GM12878 (cell line): ENCODE measurements at regions not wholly inside any gene's neighbourhood (a gene's known extent, or its start where the extent isn't known, plus 50 kb on each side); places are given as distances from the start of the nearest gene placed in this dataset.

Experiments
- ATAC-seq: fragments of 200-7000 bp; cut with Tn5 transposase; 3 replicates; pipeline ENCODE4 v1.9.1; 2020; ENCODE audit warnings: mild to moderate bottlenecking, moderate library complexity
- BruUV-seq: library from RNA; stranded (reverse); fragments of 400-500 nt; replicated peaks from 2 replicates; lab custom pipeline; 2021; lab: Mats Ljungman, UMichigan
- CTCF ChIA-PET: fragments of 300-600 bp; sonication (Branson Sonifier 250); formaldehyde crosslinking; extraction: SDS; loops from one replicate; lab custom pipeline; 2021; ENCODE audit warnings: inconsistent platforms; lab: Yijun Ruan, JAX
- POLR2A ChIA-PET: fragments of 350-600 bp; formaldehyde crosslinking; extraction: SDS; loops from one replicate; lab custom pipeline; 2021; ENCODE audit warnings: inconsistent platforms; lab: Charles Lee
- RAD21 ChIA-PET: fragments of 300-600 bp; sonication (Branson Sonifier 250); formaldehyde crosslinking; loops from one replicate; lab custom pipeline; 2023; ENCODE audit warnings: antibody characterized with exemption; ENCODE audit not compliant: unreplicated experiment; lab: Charles Lee
- SMC1A ChIA-PET: fragments of 300-600 bp; sonication (Branson Sonifier 250); formaldehyde crosslinking; loops from one replicate; lab custom pipeline; 2023; ENCODE audit not compliant: unreplicated experiment, uncharacterized antibody; lab: Charles Lee
- DNase-seq: peaks from one replicate; pipeline ENCODE4 v3.0.0-alpha.2; 2011; ENCODE audit warnings: low read depth, low spot score
- FAIRE-seq: peaks from 3 replicates; lab custom pipeline; 2011; peaks lifted over from hg19 to GRCh38; lab: Jason Lieb, UNC
- H2AFZ ChIP-seq: 2 replicates; pipeline ENCODE4 v1.6.0; 2011; ENCODE audit warnings: low read depth, low read length, control low read depth; ENCODE audit not compliant: control insufficient read depth
- H3K27ac ChIP-seq: 2 replicates; pipeline ENCODE4 v1.5.1; 2011; ENCODE audit warnings: control low read depth; ENCODE audit not compliant: control insufficient read depth, insufficient read depth
- H3K27me3 ChIP-seq, 2 experiments: replicated peaks in 1 of 2; 2 replicates each; pipeline versions ENCODE4 v1.6.0 to v1.6.1; 2011; ENCODE audit warnings: low read length in 1 of 2; ENCODE audit not compliant: control insufficient read depth in 2 of 2, insufficient read depth in 2 of 2
- H3K36me3 ChIP-seq, 2 experiments: 2 replicates each; pipeline ENCODE4 v1.5.1; 2011; ENCODE audit warnings: low read length in 1 of 2; ENCODE audit not compliant: control insufficient read depth in 2 of 2, insufficient read depth in 2 of 2
- H3K4me1 ChIP-seq: 2 replicates; pipeline ENCODE4 v1.6.1; 2011; ENCODE audit warnings: mild to moderate bottlenecking, low read length, moderate library complexity, mixed read lengths; ENCODE audit not compliant: control insufficient read depth, insufficient read depth
- H3K4me2 ChIP-seq: 2 replicates; pipeline ENCODE4 v1.6.0; 2011; ENCODE audit warnings: control low read depth; ENCODE audit not compliant: control insufficient read depth, insufficient read depth
- H3K4me3 ChIP-seq: fragments of 200-600 bp; sonication (generic); 2 replicates; pipeline ENCODE4 v1.5.1; 2016
- H3K79me2 ChIP-seq: 2 replicates; pipeline ENCODE4 v1.6.0; 2011; ENCODE audit warnings: low read length; ENCODE audit not compliant: control insufficient read depth, insufficient read depth
- H3K9ac ChIP-seq: 2 replicates; pipeline ENCODE4 v1.8.0; 2011; ENCODE audit warnings: low read length, control low read depth, mixed read lengths; ENCODE audit not compliant: control insufficient read depth, insufficient read depth
- H3K9me3 ChIP-seq: replicated peaks from 3 replicates; pipeline ENCODE4 v1.5.1; 2011; ENCODE audit warnings: mild to moderate bottlenecking, low read length; ENCODE audit not compliant: control insufficient read depth, insufficient read depth
- H4K20me1 ChIP-seq: 2 replicates; pipeline ENCODE4 v1.6.0; 2011; ENCODE audit not compliant: control insufficient read depth, insufficient read depth
- RAD21 ChIP-seq: IDR thresholded peaks from 2 replicates; pipeline ENCODE4 v1.6.1; 2011; ENCODE audit warnings: mild to moderate bottlenecking, low read depth, low read length, moderate library complexity; ENCODE audit not compliant: insufficient read depth
- SMAD1 ChIP-seq: fragments of 450-650 bp; IDR thresholded peaks from 2 replicates; pipeline ENCODE4 v1.6.1; 2018; ENCODE audit warnings: mild to moderate bottlenecking, low read depth; ENCODE audit not compliant: partially characterized antibody
- SMC3 ChIP-seq: IDR thresholded peaks from 2 replicates; pipeline ENCODE4 v1.6.1; 2011; ENCODE audit warnings: low read length, improper control_type of control experiment, borderline replicate concordance
- WGBS: methylation state at CpG from one replicate; pipeline ENCODE4 v1.1.6; 2016; ENCODE audit warnings: low lambda C conversion rate; ENCODE audit not compliant: insufficient replicate concordance, insufficient coverage; ENCODE audit errors: missing lambda C conversion rate; 5-methylcytosine and 5-hydroxymethylcytosine counted together
- in situ Hi-C: fragments of 300-500 bp; cut with MboI; formaldehyde crosslinking; loops from 9 replicates; pipeline ENCODE4 v1.14.3; 2018; ENCODE audit warnings: mixed read lengths
- intact Hi-C: fragments of 100-400 bp; cut with micrococcal nuclease; formaldehyde crosslinking; loops from one replicate; pipeline ENCODE4 v1.14.2; 2022; ENCODE audit not compliant: unreplicated experiment
- TF ChIP-seq, protein P1 (sequence below), 3 experiments: IDR thresholded peaks in 2 of 3; conservative IDR thresholded peaks in 1 of 3; 2 replicates each; pipeline ENCODE4 v1.5.1; 2011; ENCODE audit warnings: low read depth in 3 of 3, low read length in 3 of 3, mild to moderate bottlenecking in 3 of 3, control low read depth in 2 of 3, moderate library complexity in 2 of 3, inconsistent platforms in 1 of 3, mixed read lengths in 1 of 3; ENCODE audit not compliant: control insufficient read depth in 2 of 3, insufficient read depth in 1 of 3; ENCODE audit errors: extremely low read depth in 1 of 3

DNA sequence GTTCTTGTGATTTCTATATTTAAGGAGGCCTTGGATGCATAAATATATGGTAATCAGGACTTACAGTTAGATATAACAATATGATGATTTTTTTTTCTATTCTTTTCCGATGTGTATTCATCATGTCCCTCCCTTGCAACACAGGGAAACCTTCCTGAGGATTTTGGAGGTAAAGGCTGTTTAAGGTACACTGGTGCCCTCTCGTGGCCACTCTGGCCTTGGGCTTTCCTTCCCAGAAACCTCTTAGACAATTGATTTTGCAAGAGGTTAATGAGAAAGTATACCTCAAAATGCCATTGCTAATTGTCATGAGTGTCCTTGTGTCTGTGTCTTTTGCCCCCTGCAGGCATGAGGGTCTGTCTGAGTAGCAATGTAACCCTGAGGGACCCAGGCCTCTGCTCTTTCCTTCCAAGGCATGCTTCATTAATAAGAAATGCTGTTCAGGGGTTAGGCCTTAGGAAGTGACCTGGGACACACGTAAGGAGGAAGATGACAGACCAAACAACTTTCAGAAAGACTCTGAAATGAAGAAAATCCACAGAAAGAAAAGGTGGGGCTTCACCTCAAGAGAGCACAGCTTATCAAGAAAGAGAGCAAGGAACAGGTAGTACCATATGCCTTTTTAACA is 70.3 kb upstream of the PPP2R3A start:
- Histone ChIP-seq H3K4me2 (no peak overlapping the region), H2AFZ (no peak overlapping the region), H3K4me1 (no peaks in the 10 kb centered on the region), H3K4me3 (no peak overlapping the region), H3K9me3 (no peaks in the 10 kb centered on the region), H3K36me3 (no peaks in the 10 kb centered on the region), H4K20me1 (no peaks in the 10 kb centered on the region), H3K27ac (no peak overlapping the region), H3K9ac (no peak overlapping the region), H3K79me2 (no peaks in the 10 kb centered on the region), H3K27me3 (no peaks in the 10 kb centered on the region)
- in situ Hi-C loops, result loop anchor here (25.0 kb wide), 1 partner anchor 1108 kb away; the partner anchor contains the start of gene EPHB1
- 0% methylated on average over 3 of the region's 3 CpGs for WGBS
- intact Hi-C loops, result loop anchor here (1.0 to 10.0 kb wide), 4 partner anchors 159 to 1295 kb away; partner anchors contain the start of gene EPHB1
- TF ChIP-seq SMC3 (peak; percentile 75; the same call in 1 of the 2 replicates), RAD21 (peak; percentile 78), SMAD1 (no peak)
- TF ChIP-seq, protein P1, sequence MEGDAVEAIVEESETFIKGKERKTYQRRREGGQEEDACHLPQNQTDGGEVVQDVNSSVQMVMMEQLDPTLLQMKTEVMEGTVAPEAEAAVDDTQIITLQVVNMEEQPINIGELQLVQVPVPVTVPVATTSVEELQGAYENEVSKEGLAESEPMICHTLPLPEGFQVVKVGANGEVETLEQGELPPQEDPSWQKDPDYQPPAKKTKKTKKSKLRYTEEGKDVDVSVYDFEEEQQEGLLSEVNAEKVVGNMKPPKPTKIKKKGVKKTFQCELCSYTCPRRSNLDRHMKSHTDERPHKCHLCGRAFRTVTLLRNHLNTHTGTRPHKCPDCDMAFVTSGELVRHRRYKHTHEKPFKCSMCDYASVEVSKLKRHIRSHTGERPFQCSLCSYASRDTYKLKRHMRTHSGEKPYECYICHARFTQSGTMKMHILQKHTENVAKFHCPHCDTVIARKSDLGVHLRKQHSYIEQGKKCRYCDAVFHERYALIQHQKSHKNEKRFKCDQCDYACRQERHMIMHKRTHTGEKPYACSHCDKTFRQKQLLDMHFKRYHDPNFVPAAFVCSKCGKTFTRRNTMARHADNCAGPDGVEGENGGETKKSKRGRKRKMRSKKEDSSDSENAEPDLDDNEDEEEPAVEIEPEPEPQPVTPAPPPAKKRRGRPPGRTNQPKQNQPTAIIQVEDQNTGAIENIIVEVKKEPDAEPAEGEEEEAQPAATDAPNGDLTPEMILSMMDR (IDR thresholded peaks at IDR 0.05 in 2 of 3, conservative IDR thresholded peaks at IDR 0.05 in 1 of 3; ENCODE audit: control insufficient read depth in 2 of 3, extremely low read depth in 1 of 3, insufficient read depth in 1 of 3, low read depth in 3 of 3, low read length in 3 of 3), result peak; percentile 73 to 88 (median 81)
- DNase-seq, result peak; percentile 5
- ChIA-PET RAD21 (no interaction called here), SMC1A (interaction anchor here (0.9 to 1.2 kb wide), 2 partner anchors 9 to 391 kb away, joined by 4 read pairs; no protein-coding TSS in a partner anchor), CTCF (interaction anchor here (1.0 to 1.6 kb wide), 6 partner anchors 10 to 1295 kb away, joined by 3 to 8 read pairs (median 4); no protein-coding TSS in a partner anchor), POLR2A (no interaction called here)
- BruUV-seq, result no TSS peak
- ATAC-seq, result peak; percentile 53; the same call in 1 of the 3 replicates
- FAIRE-seq, result peak; percentile 98
